HG03378 (cell line): ENCODE measurements at regions not wholly inside any gene's neighbourhood (a gene's known extent, or its start where the extent isn't known, plus 50 kb on each side); places are given as distances from the start of the nearest gene placed in this dataset.
A peak's percentile ranks its signal among the peaks of the same experiment; 100 is the strongest.

Experiments
- ATAC-seq: cut with Tn5 transposase; IDR thresholded peaks from one replicate; pipeline ENCODE4 v1.9.1; 2021; ENCODE audit warnings: mild to moderate bottlenecking, moderate library complexity; ENCODE audit not compliant: unreplicated experiment

DNA sequence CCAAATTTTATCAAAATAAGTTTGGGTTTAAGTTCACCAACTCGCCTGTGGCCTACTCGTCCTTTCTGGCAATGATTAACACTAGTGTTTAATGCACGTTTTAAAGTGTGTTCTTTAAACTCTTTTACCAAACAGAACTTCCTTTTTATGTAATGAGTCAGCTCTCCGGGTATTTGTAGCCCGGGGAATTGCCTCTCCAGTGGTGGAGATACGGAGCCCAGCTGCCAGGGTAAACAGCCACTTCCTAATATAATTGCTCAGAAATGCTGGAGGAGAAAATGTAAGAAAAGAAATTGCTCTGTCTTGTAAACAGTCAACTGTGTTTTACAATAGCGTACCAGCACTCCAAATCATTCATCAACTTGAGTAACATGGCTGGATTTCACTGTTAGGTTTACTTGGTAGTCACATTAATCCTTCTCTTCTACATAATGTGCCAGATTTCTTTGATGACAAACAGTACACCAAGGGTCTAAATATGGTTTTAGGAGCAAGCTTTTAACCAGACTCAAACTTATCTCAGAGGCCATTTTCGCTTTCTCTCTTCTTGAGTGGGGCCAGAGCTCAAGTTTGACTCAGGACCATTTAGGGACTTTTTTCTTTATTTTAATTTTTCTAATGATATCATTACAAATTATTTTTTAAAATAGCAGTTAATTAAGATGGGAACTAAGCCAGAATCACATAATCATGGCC is 101.2 kb upstream of the SLC38A2 start:
- peak; percentile 86 for ATAC-seq

DNA sequence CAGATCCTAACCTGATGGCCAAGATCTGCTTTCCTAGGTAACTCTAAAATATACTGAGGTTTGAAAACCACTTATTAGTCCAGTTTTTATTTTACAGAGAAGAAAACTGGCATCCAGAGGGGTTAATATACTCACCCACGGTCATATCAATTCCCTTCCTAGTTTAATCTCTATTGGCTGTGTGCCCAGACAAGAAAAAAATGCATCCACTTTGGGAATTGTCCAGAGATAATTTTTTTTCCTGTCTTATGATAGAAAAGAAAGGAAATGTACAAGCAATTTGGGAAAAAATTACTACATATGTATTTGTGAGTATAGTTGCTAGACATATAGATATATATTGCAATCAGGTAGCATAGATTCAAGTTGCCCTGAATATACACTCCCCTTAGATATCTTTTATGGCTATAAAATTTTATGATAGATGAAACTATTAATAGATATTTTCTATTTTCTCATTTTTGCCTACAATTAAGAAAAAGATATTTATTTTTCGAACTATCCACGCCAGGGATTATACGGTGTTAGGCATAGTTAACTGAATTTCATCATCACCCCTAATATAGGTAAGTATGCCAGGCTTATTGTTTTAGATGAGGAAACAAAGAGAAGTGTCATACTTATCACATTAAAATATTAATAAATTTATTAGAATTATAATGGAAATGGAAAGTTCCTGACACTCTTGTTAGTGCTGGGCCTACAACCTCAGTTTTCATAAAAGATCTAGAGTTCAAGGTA is 100.5 kb upstream of the SLC38A2 start:
- ATAC-seq = peak; percentile 8

DNA sequence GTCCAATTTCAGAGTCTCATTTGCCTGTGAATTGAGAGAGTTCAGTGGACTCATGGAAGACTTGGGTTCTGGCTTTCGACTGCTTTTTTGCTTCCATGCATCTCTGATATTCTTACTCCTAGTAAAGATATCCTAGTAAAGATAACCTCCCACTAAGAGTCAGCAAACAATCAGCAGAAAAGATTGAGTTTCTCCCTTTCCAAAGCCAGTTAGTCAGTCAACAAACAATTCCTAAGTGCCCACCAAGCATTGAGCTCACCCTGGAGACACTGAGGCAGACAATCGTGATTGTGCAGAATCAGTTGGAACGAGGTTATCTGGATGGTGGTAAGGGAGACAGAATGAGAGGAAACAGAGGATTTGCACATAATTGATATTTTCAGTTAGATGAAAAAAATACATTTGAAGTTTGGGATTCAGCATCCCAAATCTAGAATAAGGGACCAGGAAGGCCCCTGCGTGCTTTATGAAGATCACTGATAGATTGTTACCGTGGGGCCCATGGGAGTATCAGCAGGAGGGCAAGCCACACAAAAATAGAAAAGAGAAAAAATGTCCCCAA is 99.7 kb upstream of the SLC38A2 start:
- no peak for ATAC-seq

DNA sequence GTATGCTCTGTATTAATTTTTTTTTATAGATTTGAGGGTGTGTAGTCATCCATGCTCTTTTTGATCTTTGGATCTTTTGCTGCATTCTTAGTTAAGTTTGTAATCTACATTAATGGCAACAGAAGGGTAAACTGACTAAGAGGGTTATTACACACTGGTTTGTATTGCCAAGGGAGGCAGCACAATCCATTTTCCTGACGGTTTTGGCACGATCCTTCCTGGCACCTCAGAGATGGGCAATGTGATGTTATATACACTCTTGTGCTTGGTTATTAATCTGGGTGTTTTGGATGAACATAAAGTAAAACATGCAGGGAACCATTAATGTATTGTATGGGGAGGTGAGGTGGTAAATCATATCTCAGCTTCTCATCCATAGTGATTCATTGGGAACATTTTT is 98.8 kb upstream of the SLC38A2 start:
- ATAC-seq = no peak

DNA sequence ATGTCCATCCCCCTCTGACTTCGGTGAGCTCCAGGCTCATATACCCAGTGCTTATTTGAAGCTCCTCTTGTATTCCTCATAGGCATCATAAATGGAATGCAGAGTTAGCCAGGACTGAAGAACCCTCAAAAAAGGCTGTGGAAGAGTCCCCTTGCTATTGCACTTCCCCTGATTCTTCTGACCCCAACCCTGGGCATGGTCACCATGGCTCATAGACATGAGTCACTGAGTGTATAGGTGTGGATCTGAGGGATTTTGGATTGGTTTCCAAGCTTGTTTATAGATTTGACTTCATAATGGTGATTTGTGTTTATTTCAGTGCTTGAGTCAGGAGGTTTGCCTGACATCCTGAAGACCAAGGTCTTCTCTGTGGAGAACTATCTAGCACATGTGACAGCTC is 98.4 kb upstream of the SLC38A2 start:
- ATAC-seq = no peak

DNA sequence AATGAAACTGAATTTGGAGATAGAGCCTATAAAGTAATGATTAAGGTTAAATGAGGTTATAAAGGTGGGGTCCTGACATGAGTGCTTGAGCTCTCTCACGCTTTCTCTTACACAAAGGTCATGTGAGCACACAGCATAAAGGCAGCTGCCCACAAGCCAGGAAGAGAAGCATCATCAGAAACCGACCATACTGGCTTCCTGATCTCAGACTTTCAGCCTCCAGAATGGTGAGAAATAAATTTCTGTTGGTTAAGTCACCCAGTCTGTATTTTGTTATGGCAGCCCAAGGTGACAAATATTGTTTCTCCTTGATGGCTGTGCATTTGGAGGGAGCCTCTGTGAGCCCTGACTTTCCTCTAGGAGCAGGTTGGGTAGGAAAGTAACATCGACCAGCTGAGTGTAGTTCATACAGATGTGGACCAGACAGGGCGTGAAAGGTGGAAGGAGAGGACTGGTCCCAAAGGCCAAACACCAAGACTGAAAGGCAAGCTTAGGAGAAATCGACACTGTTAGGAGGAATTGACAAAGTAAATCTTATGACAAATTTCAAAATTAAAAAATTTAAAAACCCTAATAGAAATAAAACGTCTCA is 97.6 kb upstream of the SLC38A2 start:
- no peak for ATAC-seq

DNA sequence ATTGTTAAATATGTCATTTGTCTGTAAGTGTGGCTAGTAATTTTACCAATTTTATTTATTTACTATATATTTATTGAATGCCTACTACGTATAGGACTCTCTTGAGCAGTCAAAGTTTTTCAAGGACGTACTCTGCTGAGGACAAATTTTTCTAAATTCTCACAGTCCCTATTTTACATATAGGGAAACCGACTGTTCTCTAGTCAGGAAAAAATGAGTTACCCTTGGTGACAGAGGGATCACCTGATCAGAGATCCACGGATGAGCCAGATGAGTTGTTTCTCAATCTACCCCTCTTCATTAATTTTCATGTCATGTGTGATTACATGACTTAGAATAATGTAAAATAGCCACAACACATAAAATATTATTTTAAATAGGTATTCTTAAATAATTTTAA is 96.2 kb upstream of the SLC38A2 start:
- ATAC-seq = no peak

DNA sequence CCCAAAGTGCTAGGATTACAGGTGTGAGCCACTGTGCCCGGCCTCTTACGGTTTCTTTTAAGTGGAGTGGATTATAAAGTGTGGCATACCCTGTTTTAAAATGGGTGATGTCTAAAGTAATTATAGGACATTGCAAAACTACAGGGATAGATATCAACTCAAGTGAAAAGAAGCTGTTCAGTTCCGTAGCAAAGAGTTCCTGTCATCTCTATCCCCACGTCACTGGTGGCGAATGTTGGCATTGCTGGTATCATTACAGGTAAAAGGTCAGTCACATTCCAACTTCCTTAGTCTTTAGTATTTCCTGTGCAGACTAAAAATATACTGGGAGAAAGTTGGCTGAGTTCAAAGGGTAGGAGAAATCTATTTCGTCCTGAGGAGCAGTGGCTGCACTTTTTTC is 95.6 kb upstream of the SLC38A2 start:
- ATAC-seq = no peak

DNA sequence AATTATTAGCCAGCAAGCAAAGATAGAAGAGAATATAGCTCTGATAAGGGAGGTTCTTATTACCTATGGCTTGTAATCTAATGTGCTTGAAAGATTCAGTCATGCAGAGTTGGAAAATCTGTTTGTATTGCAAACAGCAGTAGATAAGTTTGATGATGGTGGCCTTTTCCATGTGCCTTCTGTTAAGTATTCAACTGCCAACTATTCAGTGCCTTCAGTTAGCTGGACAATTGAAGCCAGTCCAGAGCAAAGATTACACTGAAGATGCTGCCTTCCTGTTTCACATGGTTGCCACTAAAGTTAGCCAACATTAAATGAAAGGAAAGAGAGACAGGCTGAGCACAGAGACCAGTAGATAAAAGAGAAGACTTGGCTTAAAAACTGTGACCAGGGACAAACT is 92.7 kb upstream of the SLC38A2 start:
- no peak for ATAC-seq

DNA sequence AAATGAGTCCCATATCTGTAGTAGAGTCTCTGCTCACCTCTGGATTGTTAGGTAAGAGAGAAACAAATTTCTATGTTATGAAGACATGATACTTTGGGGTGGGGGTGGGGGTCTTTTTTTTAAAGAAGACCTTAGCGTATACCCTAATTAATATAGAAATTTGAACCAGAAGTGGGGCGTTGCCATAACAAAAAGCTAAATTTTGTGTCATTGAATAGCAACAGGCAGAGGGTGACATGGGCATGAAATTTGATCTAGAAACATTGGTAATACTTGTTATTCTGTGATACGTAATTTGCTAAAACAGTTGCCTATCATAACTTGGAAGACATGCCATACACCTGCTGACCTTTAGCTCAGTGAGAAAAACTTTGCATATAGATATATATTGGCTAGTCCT is 92.3 kb upstream of the SLC38A2 start:
- no peak for ATAC-seq

DNA sequence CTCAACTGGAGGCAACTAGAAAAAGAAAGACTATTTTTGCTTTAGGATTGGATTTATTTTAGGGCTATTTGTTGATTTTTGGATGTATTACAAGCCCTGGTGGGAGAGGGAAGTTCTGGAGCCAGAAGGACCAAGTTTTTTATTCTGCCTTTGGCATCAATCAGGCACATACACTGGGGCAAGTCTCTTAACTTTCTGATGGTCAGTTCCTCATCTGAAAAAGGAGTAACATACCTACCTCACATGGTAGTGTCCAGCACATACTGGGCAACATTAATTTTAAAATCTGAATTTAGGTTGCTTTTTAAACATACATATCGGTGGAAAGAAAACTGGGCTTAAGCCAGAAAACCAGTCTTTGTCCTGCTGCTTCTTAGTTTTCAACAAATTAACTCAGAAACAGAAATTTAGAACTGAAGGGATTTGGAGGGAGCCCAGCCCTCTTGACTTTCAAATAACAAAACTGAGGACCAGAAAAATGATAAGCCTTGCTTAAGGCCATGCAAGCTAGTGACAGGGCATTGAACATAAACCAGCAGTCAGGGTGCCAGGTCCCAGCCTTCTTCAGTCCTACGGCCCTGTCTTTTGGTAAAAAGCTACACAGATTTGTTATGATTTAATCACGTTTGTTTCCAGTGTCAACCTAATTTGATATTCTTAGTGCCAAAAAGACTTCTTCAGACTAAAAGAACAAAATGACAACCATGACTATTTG is 90.2 kb upstream of the SLC38A2 start:
- ATAC-seq = no peak

DNA sequence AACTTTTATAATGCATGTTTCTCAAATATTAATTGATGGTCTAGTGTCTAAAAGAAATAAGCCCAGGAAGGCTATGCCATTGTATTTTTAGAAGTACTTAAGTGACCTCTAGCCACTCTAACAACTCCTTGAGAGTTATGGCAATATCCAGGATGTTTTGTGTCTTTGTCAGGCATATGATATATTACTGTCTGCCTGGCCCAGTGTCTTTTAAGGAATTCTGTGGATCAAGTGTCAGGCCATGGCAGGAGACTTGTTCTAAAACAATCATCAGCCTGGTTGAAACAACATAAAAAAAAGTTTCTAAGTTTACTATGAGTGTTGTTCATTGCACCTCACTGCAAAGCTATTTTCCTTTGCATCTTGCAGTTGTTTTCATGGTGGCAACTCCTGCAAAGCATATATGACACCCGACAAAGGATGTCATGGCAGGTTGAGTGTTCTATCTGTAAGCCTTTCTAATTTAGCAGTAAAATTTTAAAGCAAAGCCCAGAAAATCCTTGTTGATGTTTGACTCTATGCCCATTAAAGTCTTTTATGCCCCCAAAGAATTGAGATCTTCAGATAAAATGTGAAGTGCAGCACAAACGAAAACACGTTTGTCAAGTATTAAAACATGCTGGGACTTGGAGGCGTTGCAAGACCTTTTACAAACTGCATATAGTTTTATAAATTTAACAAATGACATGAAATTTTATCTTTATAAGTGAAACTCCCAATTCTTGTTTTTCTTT is 89.5 kb upstream of the SLC38A2 start:
- ATAC-seq = no peak

DNA sequence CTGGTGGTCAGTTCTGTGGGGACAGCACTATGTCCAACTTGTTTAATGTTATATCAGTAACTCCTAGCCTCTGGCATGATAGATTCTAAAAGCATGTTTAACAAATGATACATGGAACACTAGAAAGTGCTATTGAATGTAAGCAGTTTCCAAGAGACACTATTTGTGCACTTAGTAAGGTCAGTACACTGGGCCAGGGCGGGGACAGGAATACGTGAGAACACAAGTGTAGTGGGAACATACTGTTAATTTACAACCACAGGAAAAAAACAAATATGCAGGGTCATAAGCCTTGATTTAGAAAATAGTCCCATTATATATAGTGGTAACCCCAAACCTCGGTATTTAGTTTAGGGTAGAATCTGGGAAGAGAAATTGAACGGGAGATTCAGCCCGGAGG is 88.9 kb upstream of the SLC38A2 start:
- ATAC-seq = no peak

DNA sequence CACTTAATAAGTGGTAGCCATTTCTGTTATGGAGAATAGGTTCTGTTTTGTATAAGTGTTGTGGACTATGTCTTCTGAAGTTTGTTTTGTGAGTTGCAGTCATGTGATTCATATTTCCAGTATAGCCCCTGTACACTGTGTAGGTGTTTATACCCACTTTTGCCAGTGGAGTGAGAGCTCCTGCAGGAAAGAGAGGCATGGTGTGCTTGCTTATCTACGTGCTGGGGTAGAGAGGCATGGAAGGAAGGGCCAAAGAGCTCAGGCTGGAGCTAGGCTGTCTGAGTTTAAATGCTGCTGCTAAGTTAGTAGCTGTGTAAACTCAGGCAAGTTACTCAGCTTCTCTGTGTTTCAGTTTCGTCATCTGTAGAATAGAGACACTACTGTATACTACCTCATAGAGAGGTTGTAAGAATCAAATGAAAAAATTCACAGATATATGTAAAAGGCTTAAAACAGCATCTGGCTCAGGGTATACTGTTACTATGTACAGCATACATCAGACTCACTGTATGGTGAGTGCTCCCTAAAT is 88.2 kb upstream of the SLC38A2 start:
- ATAC-seq = no peak

DNA sequence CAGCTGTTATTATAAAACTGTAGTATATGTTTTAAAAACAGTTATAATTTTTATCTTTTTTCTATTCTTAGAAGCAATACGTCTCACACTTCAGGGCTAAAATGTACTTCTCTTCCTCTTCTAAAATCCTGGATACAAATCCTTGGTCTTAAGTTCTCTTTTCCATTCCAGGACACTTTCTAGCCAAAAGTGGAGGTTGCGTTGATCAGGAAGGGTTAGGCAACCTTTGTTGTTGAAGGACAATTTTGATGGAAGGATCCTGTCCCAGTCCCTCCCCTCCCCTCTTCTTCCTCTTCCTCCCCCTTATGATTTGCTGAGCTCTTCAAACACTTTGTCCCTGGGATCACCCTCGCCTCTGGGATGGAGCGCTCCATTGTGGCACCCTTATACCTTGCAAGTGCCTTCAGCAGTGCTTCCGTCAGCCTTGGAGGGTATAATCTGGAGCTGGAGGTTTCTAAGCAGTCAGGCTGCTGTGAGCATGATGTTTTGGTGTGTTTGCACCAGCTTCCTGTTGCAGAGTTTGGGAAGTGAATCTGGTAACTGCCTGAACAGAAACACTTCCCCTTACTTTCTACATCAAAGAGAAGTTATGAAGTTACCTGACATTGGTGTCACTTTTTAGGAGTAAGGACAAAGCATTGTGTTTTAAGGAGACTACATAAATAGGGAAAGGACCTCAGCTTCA is 87.4 kb upstream of the SLC38A2 start:
- ATAC-seq = peak; percentile 45

DNA sequence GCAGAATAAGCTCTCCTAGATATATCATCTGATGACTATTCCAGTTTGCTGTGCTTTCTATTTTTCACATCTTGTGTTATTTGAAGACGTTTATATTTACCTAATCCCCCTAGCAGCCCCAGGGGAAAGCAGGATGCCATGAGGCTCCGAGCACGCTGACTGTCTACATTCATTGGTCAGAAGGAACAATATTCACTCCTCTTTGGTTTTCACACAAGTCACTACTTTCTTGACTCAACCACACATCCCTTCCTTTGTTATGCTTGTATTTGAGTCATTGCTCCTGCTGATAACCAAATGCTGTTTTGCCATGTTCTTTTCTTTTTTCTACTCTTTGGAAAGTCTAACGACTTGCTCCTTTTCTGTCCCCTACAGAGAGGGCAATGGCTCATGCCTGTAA is 86.5 kb upstream of the SLC38A2 start:
- ATAC-seq = no peak

DNA sequence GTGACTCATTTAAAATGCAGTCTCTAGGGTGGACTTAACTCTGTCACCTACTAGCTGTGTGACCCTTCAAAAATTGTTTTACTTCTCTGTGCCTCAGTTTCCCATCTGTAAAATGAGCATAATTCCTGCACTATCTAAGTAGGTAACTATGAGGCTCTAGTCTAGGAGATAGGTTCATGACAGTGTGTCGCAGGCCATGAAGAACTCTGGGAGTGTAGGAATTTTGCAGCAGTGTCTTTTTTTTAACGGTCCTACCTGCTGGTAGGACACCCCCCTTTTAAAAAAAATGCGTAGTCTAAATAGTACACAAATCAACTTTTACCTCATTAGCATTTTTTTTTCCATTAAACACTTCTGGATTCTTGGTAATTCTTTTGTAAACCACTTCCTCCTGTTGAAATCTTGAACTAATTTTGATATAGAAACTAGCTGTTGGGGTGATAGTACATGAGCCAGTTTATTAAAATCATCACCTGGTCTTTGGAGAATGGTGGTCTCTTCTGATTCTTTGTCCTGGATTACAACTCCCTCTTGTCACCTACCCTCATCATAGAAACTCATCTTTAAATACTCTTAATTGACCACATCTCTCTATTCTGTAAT is 86.0 kb upstream of the SLC38A2 start:
- ATAC-seq = no peak

DNA sequence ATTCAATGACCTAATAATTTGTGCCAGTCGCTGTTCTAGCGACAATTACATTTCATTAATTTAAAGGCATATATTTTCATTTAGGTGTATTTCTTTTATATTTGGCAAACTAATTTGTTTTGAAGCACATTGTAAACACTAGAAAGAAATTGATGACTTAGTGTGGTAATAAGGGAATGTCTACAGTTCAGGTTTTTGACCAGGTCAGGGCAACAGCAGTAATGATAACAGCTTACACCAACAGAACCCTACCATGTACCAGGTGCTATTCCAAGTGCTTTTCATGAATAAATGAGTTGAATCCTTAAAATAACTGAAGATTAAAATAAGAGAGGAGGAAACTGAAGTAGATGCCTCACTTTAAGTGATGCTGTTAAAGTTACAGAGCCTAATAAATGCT is 85.4 kb upstream of the SLC38A2 start:
- no peak for ATAC-seq
